Kidney (tissue), 13 donors: ENCODE measurements at regions not wholly inside any gene's neighbourhood (a gene's known extent, or its start where the extent isn't known, plus 50 kb on each side); places are given as distances from the start of the nearest gene placed in this dataset.

Experiments used
- DNase-seq, 5 donors: peaks; one replicate each; pipeline ENCODE4 v3.0.0-alpha.2; 2013 to 2020
- FAIRE-seq: peaks from 2 replicates; lab custom pipeline; 2012; peaks lifted over from hg19 to GRCh38; lab: Jason Lieb, UNC
- H3K27ac ChIP-seq, 2 donors: one replicate each; pipeline ENCODE4 v1.7.0; 2013; ENCODE audit warnings: low read depth in 2 of 2, low read length in 2 of 2, inconsistent platforms in 1 of 2
- H3K27me3 ChIP-seq: one replicate; pipeline ENCODE4 v1.7.1; 2013; ENCODE audit warnings: low read length, inconsistent platforms; ENCODE audit not compliant: control insufficient read depth, insufficient read depth
- H3K36me3 ChIP-seq, 3 donors: one replicate each; pipeline versions ENCODE4 v1.7.0 to v1.7.1; 2013; ENCODE audit warnings: low read length in 3 of 3, control low read depth in 1 of 3, inconsistent platforms in 1 of 3; ENCODE audit not compliant: insufficient read depth in 3 of 3, control insufficient read depth in 2 of 3
- H3K4me1 ChIP-seq, 3 donors: one replicate each; pipeline versions ENCODE4 v1.7.0 to v1.7.1; 2013; ENCODE audit warnings: low read length in 3 of 3, inconsistent platforms in 1 of 3, low read depth in 1 of 3; ENCODE audit not compliant: control insufficient read depth in 2 of 3, insufficient read depth in 2 of 3
- H3K4me3 ChIP-seq, 3 donors: one replicate each; pipeline versions ENCODE4 v1.7.0 to v1.8.1; 2013; ENCODE audit warnings: low read length in 3 of 3, control low read depth in 1 of 3, inconsistent platforms in 1 of 3
- H3K9ac ChIP-seq, 3 donors: one replicate each; pipeline versions ENCODE4 v1.7.0 to v1.7.1; 2013; ENCODE audit warnings: low read length in 3 of 3, control low read depth in 1 of 3, inconsistent platforms in 1 of 3
- H3K9me3 ChIP-seq, 3 donors: one replicate each; pipeline versions ENCODE4 v1.7.0 to v1.7.1; 2013; ENCODE audit warnings: low read length in 3 of 3, control low read depth in 1 of 3, inconsistent platforms in 1 of 3; ENCODE audit not compliant: control insufficient read depth in 2 of 3, insufficient read depth in 1 of 3
- intact Hi-C: fragments of 100-400 bp; cut with DNase I; formaldehyde crosslinking; loops from one replicate; pipeline ENCODE4 v1.11.1; 2022
- TF ChIP-seq, protein P1 (sequence below): IDR thresholded peaks from 3 replicates; pipeline ENCODE4 v1.5.1; 2012; ENCODE audit warnings: mild to moderate bottlenecking, moderate library complexity, borderline replicate concordance; ENCODE audit not compliant: insufficient read depth; ENCODE audit errors: extremely low read depth
- donor health status: control.
- donor health status: control.
- donor health status: control.
- donor health status: control.
- donor health status: control.
- donor health status: DM: yes; HTN: yes; CAD: no.
- donor health status: Normal renal cell carcinoma (clear cell type).

DNA sequence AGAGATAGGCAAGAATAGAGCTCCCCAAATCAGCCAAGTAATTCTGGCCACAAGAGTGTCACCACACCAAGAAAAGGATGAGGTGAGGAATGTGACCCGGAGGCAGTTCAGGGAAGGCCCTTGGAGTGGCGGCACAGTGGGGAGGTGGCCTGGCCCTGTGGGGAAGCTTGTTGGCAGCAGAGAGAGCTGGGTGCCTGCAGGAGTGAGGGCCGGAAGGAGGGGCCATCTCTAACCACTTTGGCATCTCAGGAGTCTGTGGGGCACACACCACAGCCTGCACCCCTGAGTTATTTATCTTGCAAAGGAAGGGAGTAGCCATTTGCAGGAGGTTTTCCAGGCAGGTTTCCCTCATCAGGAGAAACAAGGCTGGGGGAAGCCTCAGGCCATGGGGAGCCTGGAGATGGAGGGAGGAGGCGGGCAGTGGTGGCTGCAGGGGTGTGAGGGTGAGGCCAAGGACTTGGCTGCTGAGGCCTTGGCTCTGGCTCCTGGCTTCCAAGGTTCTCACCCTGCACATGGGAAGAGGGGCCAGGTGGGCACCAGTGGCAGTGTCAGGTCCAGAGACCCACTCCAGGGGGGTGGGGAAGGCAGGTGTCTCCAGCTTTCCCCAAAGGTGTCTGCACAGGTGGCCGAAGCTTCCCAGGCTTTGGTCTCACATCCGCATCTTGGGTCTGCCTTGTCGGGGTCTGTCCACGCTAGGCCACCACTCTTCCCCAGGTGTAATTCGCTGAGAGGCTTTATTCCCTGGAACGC, 370.2 kb downstream of the CTTN start:
- H3K9me3 ChIP-seq = no peaks in the 10 kb centered on the region
- no peaks in the 10 kb centered on the region for H3K4me1 ChIP-seq
- H3K36me3 ChIP-seq = no peaks in the 10 kb centered on the region
- H3K4me3 ChIP-seq = no peak overlapping the region
- H3K27me3 ChIP-seq = no peaks in the 10 kb centered on the region
- H3K9ac ChIP-seq = no peak overlapping the region
- intact Hi-C loops = no loop called here
- TF ChIP-seq, protein P1, sequence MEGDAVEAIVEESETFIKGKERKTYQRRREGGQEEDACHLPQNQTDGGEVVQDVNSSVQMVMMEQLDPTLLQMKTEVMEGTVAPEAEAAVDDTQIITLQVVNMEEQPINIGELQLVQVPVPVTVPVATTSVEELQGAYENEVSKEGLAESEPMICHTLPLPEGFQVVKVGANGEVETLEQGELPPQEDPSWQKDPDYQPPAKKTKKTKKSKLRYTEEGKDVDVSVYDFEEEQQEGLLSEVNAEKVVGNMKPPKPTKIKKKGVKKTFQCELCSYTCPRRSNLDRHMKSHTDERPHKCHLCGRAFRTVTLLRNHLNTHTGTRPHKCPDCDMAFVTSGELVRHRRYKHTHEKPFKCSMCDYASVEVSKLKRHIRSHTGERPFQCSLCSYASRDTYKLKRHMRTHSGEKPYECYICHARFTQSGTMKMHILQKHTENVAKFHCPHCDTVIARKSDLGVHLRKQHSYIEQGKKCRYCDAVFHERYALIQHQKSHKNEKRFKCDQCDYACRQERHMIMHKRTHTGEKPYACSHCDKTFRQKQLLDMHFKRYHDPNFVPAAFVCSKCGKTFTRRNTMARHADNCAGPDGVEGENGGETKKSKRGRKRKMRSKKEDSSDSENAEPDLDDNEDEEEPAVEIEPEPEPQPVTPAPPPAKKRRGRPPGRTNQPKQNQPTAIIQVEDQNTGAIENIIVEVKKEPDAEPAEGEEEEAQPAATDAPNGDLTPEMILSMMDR = no peak
- no peak for DNase-seq
- no peak overlapping the region for H3K27ac ChIP-seq
- no peak for FAIRE-seq

DNA sequence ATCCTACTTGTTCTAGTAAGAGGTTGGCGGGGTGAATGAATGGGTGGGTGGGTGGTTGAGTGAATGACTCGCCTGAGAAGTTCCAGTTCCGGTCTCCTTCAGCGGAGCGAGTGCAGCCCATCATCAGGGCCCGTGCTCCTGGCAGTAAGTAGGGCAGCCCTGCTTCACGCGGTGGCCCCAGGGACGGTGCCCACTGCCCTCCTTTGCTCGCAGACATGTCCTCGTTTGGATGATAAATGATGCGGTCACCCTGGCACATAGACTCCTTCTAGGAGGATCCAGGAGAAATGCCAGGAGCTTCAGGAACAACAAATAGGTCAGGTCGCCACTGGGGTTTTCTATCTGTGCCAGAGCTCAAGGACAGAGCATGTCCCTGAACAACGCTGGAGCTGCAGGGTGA, 370.8 kb downstream of the CTTN start:
- H3K9me3 ChIP-seq = no peaks in the 10 kb centered on the region
- intact Hi-C loops = no loop called here
- no peak overlapping the region for H3K4me3 ChIP-seq
- DNase-seq = no peak
- H3K9ac ChIP-seq = no peak overlapping the region
- H3K36me3 ChIP-seq = no peaks in the 10 kb centered on the region
- no peak overlapping the region for H3K27ac ChIP-seq
- no peaks in the 10 kb centered on the region for H3K27me3 ChIP-seq
- no peaks in the 10 kb centered on the region for H3K4me1 ChIP-seq
- TF ChIP-seq, protein P1 = no peak
- FAIRE-seq = no peak

DNA sequence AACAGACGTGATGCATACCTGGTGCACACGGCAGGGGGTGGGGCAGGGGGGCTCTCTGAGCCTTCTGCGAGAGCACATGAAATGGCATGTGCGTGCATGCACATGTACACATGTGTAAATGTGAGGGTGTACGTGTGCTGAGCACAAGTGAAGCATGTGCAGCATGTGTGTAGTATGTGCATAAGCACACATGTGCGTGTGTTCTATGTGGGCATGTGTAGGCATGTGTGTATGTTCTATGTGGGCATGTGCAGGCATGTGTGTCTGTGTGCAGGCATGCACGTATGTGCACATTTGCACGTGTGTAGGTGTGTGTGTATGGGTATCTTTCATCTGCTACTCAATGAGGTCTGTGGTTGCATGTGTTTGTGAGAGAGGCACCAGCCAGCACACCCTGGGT, 371.2 kb downstream of the CTTN start:
- TF ChIP-seq, protein P1 = no peak
- Histone ChIP-seq H3K9ac (no peak overlapping the region), H3K27me3 (no peaks in the 10 kb centered on the region), H3K27ac (no peak overlapping the region), H3K4me1 (no peaks in the 10 kb centered on the region), H3K4me3 (no peak overlapping the region), H3K9me3 (no peaks in the 10 kb centered on the region), H3K36me3 (no peaks in the 10 kb centered on the region)
- intact Hi-C loops = no loop called here
- FAIRE-seq = no peak
- no peak for DNase-seq
